Activated naive CD8-positive, alpha-beta T cell treated with anti-CD3 and anti-CD28 coated beads, Interleukin-2, amount 50 U/mL, for 24 hours (primary cell): ENCODE measurements at regions not wholly inside any gene's neighbourhood (a gene's known extent, or its start where the extent isn't known, plus 50 kb on each side); places are given as distances from the start of the nearest gene placed in this dataset.
"Not testable (repeated sequence)": the region's sequence is repeated elsewhere in the genome, so short reads cannot be mapped to it uniquely, and the experiment has no call there.

Experiments
- ATAC-seq: fragments of 150-1000 bp; cut with Tn5 transposase; one replicate; pipeline ENCODE4 v1.10.0; 2021
- DNase-seq: peaks from one replicate; pipeline ENCODE4 v3.0.0; 2021
- H3K27ac Mint-ChIP-seq: one replicate; pipeline ENCODE4 v1.8.0; 2021; ENCODE audit warnings: mild to moderate bottlenecking, mixed read lengths
- H3K27me3 Mint-ChIP-seq: one replicate; pipeline ENCODE4 v1.8.0; 2021; ENCODE audit warnings: mixed read lengths
- H3K36me3 Mint-ChIP-seq: one replicate; pipeline ENCODE4 v1.8.0; 2021; ENCODE audit warnings: low read depth, mixed read lengths
- H3K4me1 Mint-ChIP-seq: one replicate; pipeline ENCODE4 v1.8.0; 2021; ENCODE audit warnings: mixed read lengths
- H3K4me3 Mint-ChIP-seq: one replicate; pipeline ENCODE4 v1.8.0; 2021; ENCODE audit warnings: mild to moderate bottlenecking, moderate library complexity, mixed read lengths
- H3K9me3 Mint-ChIP-seq: one replicate; pipeline ENCODE4 v1.8.0; 2021; ENCODE audit warnings: mixed read lengths

GRCh38 chrX:128664211-128664610 lies 612.0 kb upstream of the ACTRT1 start:
- no peak for DNase-seq
- no peaks in the 10 kb centered on the region for H3K27me3 Mint-ChIP-seq
- no peak overlapping the region for H3K4me3 Mint-ChIP-seq
- no peaks in the 10 kb centered on the region for H3K4me1 Mint-ChIP-seq
- H3K36me3 Mint-ChIP-seq, result no peaks in the 10 kb centered on the region
- no peak overlapping the region for H3K27ac Mint-ChIP-seq
- no peaks in the 10 kb centered on the region for H3K9me3 Mint-ChIP-seq
- no peak for ATAC-seq

GRCh38 chrX:128653524-128654060 lies 601.4 kb upstream of the ACTRT1 start:
- Mint-ChIP-seq H3K9me3 (no peaks in the 10 kb centered on the region), H3K36me3 (no peaks in the 10 kb centered on the region), H3K27me3 (no peaks in the 10 kb centered on the region), H3K27ac (no peak overlapping the region), H3K4me1 (no peaks in the 10 kb centered on the region), H3K4me3 (no peak overlapping the region)
- ATAC-seq (no peak), DNase-seq (no peak)

GRCh38 chrX:128650326-128650725 lies 598.1 kb upstream of the ACTRT1 start:
- no peak overlapping the region for H3K27ac Mint-ChIP-seq
- ATAC-seq, result no peak
- H3K27me3 Mint-ChIP-seq, result no peaks in the 10 kb centered on the region

GRCh38 chrX:128634754-128635153 lies 582.6 kb upstream of the ACTRT1 start:
- Mint-ChIP-seq H3K27ac (no peak overlapping the region), H3K27me3 (no peaks in the 10 kb centered on the region), H3K4me1 (no peaks in the 10 kb centered on the region), H3K4me3 (no peak overlapping the region), H3K36me3 (no peaks in the 10 kb centered on the region), H3K9me3 (no peaks in the 10 kb centered on the region)
- no peak for DNase-seq
- ATAC-seq, result no peak

More at GRCh38 chrX:128650326-128650725, 598.1 kb upstream of the ACTRT1 start:
- Mint-ChIP-seq H3K36me3 (no peaks in the 10 kb centered on the region), H3K4me3 (no peak overlapping the region), H3K4me1 (no peaks in the 10 kb centered on the region), H3K9me3 (no peaks in the 10 kb centered on the region)
- no peak for DNase-seq

GRCh38 chrX:128623361-128623760 lies 571.2 kb upstream of the ACTRT1 start:
- no peaks in the 10 kb centered on the region for H3K27me3 Mint-ChIP-seq
- H3K4me3 Mint-ChIP-seq, result no peak overlapping the region
- H3K36me3 Mint-ChIP-seq, result no peaks in the 10 kb centered on the region
- no peak for DNase-seq
- H3K4me1 Mint-ChIP-seq, result no peaks in the 10 kb centered on the region
- ATAC-seq, result no peak
- H3K9me3 Mint-ChIP-seq, result no peaks in the 10 kb centered on the region
- H3K27ac Mint-ChIP-seq, result no peak overlapping the region

- ATAC-seq, result no peak
- H3K27me3 Mint-ChIP-seq, result no peaks in the 10 kb centered on the region
- no peak for DNase-seq
- no peak overlapping the region for H3K4me3 Mint-ChIP-seq
- no peaks in the 10 kb centered on the region for H3K36me3 Mint-ChIP-seq
- no peaks in the 10 kb centered on the region for H3K4me1 Mint-ChIP-seq
- no peak overlapping the region for H3K27ac Mint-ChIP-seq
- no peaks in the 10 kb centered on the region for H3K9me3 Mint-ChIP-seq
Measured at GRCh38 chrX:128622296-128622695, 570.1 kb upstream of the ACTRT1 start.

- H3K27me3 Mint-ChIP-seq, result no peaks in the 10 kb centered on the region
- no peak for ATAC-seq
- DNase-seq, result no peak
Measured at GRCh38 chrX:128619490-128619889, 567.3 kb upstream of the ACTRT1 start.

GRCh38 chrX:128616933-128617332 lies 564.7 kb upstream of the ACTRT1 start:
- H3K4me1 Mint-ChIP-seq, result no peaks in the 10 kb centered on the region
- H3K36me3 Mint-ChIP-seq, result no peaks in the 10 kb centered on the region
- H3K9me3 Mint-ChIP-seq, result no peaks in the 10 kb centered on the region
- ATAC-seq (no peak), DNase-seq (no peak)
- H3K27me3 Mint-ChIP-seq, result no peaks in the 10 kb centered on the region
- H3K4me3 Mint-ChIP-seq, result no peak overlapping the region
- H3K27ac Mint-ChIP-seq, result no peak overlapping the region

More at GRCh38 chrX:128619490-128619889, 567.3 kb upstream of the ACTRT1 start:
- Mint-ChIP-seq H3K36me3 (no peaks in the 10 kb centered on the region), H3K27ac (no peak overlapping the region), H3K4me3 (no peak overlapping the region), H3K4me1 (no peaks in the 10 kb centered on the region), H3K9me3 (no peaks in the 10 kb centered on the region)

GRCh38 chrX:128606817-128607216 lies 554.6 kb upstream of the ACTRT1 start:
- not testable (repeated sequence) for ATAC-seq, H3K27ac Mint-ChIP-seq, H3K4me1 Mint-ChIP-seq, DNase-seq, H3K27me3 Mint-ChIP-seq, H3K9me3 Mint-ChIP-seq, H3K4me3 Mint-ChIP-seq, H3K36me3 Mint-ChIP-seq

GRCh38 chrX:128606357-128606756 lies 554.2 kb upstream of the ACTRT1 start:
- H3K36me3 Mint-ChIP-seq, H3K9me3 Mint-ChIP-seq, H3K27ac Mint-ChIP-seq, H3K4me1 Mint-ChIP-seq, H3K4me3 Mint-ChIP-seq, H3K27me3 Mint-ChIP-seq, DNase-seq, ATAC-seq: not testable (repeated sequence)

- Mint-ChIP-seq H3K27me3 (no peaks in the 10 kb centered on the region), H3K9me3 (no peaks in the 10 kb centered on the region), H3K36me3 (no peaks in the 10 kb centered on the region), H3K27ac (no peak overlapping the region), H3K4me1 (no peaks in the 10 kb centered on the region), H3K4me3 (no peak overlapping the region)
- DNase-seq (no peak), ATAC-seq (no peak)
Measured at GRCh38 chrX:128601706-128602105, 549.5 kb upstream of the ACTRT1 start.

GRCh38 chrX:128599632-128600031 lies 547.4 kb upstream of the ACTRT1 start:
- ATAC-seq, result no peak
- no peak for DNase-seq
- H3K9me3 Mint-ChIP-seq, result no peaks in the 10 kb centered on the region
- no peaks in the 10 kb centered on the region for H3K36me3 Mint-ChIP-seq
- H3K4me3 Mint-ChIP-seq, result no peak overlapping the region
- H3K27ac Mint-ChIP-seq, result no peak overlapping the region
- no peaks in the 10 kb centered on the region for H3K27me3 Mint-ChIP-seq
- H3K4me1 Mint-ChIP-seq, result no peaks in the 10 kb centered on the region

GRCh38 chrX:128582036-128582435 lies 529.8 kb upstream of the ACTRT1 start:
- H3K9me3 Mint-ChIP-seq, result no peaks in the 10 kb centered on the region
- ATAC-seq, result no peak
- H3K27ac Mint-ChIP-seq, result no peak overlapping the region
- H3K27me3 Mint-ChIP-seq, result no peaks in the 10 kb centered on the region
- no peak overlapping the region for H3K4me3 Mint-ChIP-seq
- H3K4me1 Mint-ChIP-seq, result no peaks in the 10 kb centered on the region
- no peak for DNase-seq
- H3K36me3 Mint-ChIP-seq, result no peaks in the 10 kb centered on the region

- DNase-seq, result no peak
- no peak overlapping the region for H3K27ac Mint-ChIP-seq
Measured at GRCh38 chrX:128581615-128582014, 529.4 kb upstream of the ACTRT1 start.

GRCh38 chrX:128543114-128543513 lies 490.9 kb upstream of the ACTRT1 start:
- Mint-ChIP-seq H3K27ac (no peak overlapping the region), H3K4me3 (no peak overlapping the region), H3K27me3 (no peaks in the 10 kb centered on the region), H3K4me1 (no peaks in the 10 kb centered on the region), H3K9me3 (no peaks in the 10 kb centered on the region), H3K36me3 (no peaks in the 10 kb centered on the region)
- ATAC-seq, result no peak
- no peak for DNase-seq

More at GRCh38 chrX:128581615-128582014, 529.4 kb upstream of the ACTRT1 start:
- Mint-ChIP-seq H3K9me3 (peaks cover 3% of the 10 kb centered on the region), H3K4me3 (no peak overlapping the region), H3K4me1 (no peaks in the 10 kb centered on the region), H3K36me3 (no peaks in the 10 kb centered on the region), H3K27me3 (no peaks in the 10 kb centered on the region)
- no peak for ATAC-seq

- H3K27me3 Mint-ChIP-seq, result no peaks in the 10 kb centered on the region
- H3K27ac Mint-ChIP-seq, result no peak overlapping the region
- H3K4me3 Mint-ChIP-seq, result no peak overlapping the region
- H3K9me3 Mint-ChIP-seq, result no peaks in the 10 kb centered on the region
- DNase-seq (no peak), ATAC-seq (no peak)
- H3K4me1 Mint-ChIP-seq, result no peaks in the 10 kb centered on the region
- H3K36me3 Mint-ChIP-seq, result no peaks in the 10 kb centered on the region
Measured at GRCh38 chrX:128518508-128518907, 466.3 kb upstream of the ACTRT1 start.
